CD4-positive, alpha-beta T cell treated with Interferon alpha-2 for 1 hour (primary cell): ENCODE measurements at regions not wholly inside any gene's neighbourhood (a gene's known extent, or its start where the extent isn't known, plus 50 kb on each side); places are given as distances from the start of the nearest gene placed in this dataset.
A peak's percentile ranks its signal among the peaks of the same experiment; 100 is the strongest.
"Not testable (repeated sequence)": the region's sequence is repeated elsewhere in the genome, so short reads cannot be mapped to it uniquely, and the experiment has no call there.

ENCODE experiments used
- DNase-seq, 2 donors: peaks; one replicate each; pipeline ENCODE4 v3.0.0-alpha.2; 2020 to 2022

DNA sequence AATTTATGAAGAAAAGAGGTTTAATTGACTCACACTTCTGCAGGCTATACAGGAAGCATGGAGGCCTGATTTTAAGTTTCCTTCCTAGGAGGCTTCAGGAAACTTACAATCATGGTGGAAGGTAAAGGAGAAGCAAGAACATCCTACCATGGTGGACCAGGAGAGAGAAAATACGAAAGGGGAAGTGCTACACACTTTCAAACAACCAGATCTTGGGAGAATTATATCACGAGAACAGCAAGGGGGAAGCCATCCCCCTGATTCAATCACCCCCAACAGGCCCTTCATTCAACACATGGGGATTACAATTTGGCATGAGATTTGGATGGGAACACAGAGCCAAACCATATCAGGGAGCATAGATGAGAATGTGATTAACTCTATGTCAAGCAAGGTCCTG lies 121.0 kb downstream of the MTHFS start:
- DNase-seq, result no peak

DNA sequence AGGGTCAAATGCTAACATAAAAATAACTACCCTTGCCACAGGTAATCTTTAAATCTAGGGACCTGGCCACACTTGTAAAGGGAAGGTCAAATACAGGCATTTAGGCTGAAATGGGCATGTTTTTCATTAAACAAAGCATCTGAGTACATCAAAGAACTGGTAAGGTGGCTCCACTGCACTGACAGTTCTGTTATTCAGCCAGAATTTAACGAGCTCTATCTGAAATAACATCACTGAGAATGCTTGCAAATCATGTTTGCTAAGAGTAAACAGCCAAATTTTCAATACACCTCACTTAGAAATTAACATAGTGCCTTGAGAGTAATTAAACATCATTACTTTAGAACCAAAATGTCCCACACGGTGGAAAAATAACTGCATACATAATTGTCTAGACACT lies 118.9 kb downstream of the MTHFS start:
- no peak for DNase-seq

DNA sequence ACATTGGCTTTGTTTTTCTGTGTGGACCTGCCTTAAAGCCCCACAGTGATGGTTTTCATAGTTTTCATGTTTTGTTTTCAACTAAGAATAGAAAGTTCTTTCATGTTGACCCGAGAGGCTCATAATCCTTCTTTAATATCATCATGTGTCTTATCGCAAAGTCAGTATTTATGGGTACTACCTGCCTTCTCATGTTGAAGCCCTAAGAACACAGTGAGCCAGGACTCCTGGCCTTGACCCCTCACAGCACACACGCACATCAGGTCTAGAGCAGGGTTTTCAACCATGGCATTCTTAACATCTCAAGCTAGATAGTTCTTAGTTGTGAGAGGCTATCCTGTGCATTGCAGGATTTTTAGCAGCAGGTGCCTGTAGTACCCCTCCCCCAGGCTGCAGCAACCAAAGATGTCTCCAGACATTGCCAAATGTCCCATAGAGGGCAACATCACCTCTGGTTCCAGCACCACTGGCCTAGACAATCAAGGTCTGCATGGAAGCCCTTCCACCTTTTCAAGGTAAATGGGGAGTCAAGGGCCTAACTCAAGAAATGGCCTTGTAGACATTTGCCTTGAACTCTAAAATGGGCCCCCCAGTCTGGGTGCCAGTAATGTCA lies 118.3 kb downstream of the MTHFS start:
- no peak for DNase-seq

DNA sequence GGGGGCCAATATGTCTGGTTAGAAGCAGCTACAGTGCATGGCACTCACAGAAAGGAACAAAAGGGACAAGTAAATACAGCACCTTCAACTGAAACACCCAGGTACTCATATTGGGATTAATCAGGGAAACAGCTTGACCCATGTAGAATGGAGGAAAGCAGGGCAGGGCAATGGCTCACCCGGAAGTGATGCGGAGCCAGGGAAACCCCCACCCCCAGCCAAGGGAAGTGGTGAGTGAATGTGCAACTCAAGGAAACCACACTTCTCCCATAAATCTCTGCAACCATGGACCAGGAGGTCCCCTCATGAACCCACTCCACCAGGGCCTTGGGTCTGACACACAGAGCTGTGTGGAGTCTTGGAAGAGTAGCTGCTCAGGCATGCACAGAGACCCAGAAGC lies 117.1 kb downstream of the MTHFS start:
- DNase-seq, result peak in 1 of 2 donors; percentile 9

DNA sequence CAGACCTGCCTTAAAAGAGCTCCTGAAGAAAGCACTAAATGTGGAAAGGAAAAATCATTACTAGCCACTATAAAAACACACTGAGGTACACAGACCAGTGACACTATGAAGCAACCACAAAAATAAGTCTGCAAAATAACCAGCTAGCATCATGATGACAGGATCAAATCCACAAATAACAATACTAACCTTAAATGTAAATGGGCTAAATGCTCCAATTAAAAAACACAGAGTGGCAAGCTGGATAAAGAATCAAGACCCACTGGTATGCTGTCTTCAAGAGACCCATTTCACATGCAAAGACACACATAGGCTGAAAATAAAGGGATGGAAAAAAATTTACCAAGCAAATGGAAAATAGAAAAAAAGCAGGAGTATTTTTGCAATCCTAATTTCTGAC lies 114.5 kb downstream of the MTHFS start:
- not testable (repeated sequence) for DNase-seq
